Smooth muscle cell (in vitro differentiated cells): ENCODE measurements at regions not wholly inside any gene's neighbourhood (a gene's known extent, or its start where the extent isn't known, plus 50 kb on each side); places are given as distances from the start of the nearest gene placed in this dataset.

Source experiments
- DNase-seq: peaks from one replicate; lab custom pipeline; 2025; ENCODE audit not compliant: unreplicated experiment; lab: John Stamatoyannopoulos, UW
- H2AFZ ChIP-seq: fragments of 200-600 bp; sonication (generic); 2 replicates; pipeline ENCODE4 v1.6.0; 2016; ENCODE audit warnings: antibody characterized with exemption, low read depth, mild to moderate bottlenecking
- H3F3A ChIP-seq: fragments of 200-600 bp; sonication (generic); 2 replicates; pipeline ENCODE4 v1.6.0; 2017; ENCODE audit warnings: antibody characterized with exemption, low read depth
- H3K27ac ChIP-seq: fragments of 200-600 bp; sonication (generic); 2 replicates; pipeline ENCODE4 v1.5.1; 2016; ENCODE audit warnings: low read depth, mild to moderate bottlenecking
- H3K27me3 ChIP-seq: fragments of 200-600 bp; sonication (generic); 2 replicates; pipeline ENCODE4 v1.6.1; 2016; ENCODE audit warnings: low read depth, mild to moderate bottlenecking
- H3K36me3 ChIP-seq: fragments of 200-600 bp; sonication (generic); 2 replicates; pipeline ENCODE4 v1.5.1; 2016; ENCODE audit warnings: low read depth
- H3K4me1 ChIP-seq: fragments of 200-600 bp; sonication (generic); 2 replicates; pipeline ENCODE4 v1.5.1; 2016; ENCODE audit warnings: low read depth
- H3K4me2 ChIP-seq: fragments of 200-600 bp; sonication (generic); 2 replicates; pipeline ENCODE4 v1.6.0; 2016; ENCODE audit warnings: mild to moderate bottlenecking
- H3K4me3 ChIP-seq: fragments of 200-600 bp; sonication (generic); 2 replicates; pipeline ENCODE4 v1.5.1; 2016; ENCODE audit warnings: mild to moderate bottlenecking
- H3K79me2 ChIP-seq: fragments of 200-600 bp; sonication (generic); 2 replicates; pipeline ENCODE4 v1.6.0; 2016; ENCODE audit warnings: low read depth, mild to moderate bottlenecking
- H3K9ac ChIP-seq: fragments of 200-600 bp; sonication (generic); 2 replicates; pipeline ENCODE4 v1.6.0; 2016; ENCODE audit warnings: low read depth
- H3K9me3 ChIP-seq: fragments of 200-600 bp; sonication (generic); replicated peaks from 2 replicates; pipeline ENCODE4 v1.5.1; 2016; ENCODE audit warnings: low read depth
- H4K20me1 ChIP-seq: fragments of 200-600 bp; sonication (generic); 2 replicates; pipeline ENCODE4 v1.6.0; 2016; ENCODE audit warnings: low read depth
- WGBS: methylation state at CpG from one replicate; pipeline ENCODE4 v1.1.7; 2016; ENCODE audit warnings: low lambda C conversion rate; 5-methylcytosine and 5-hydroxymethylcytosine counted together
- TF ChIP-seq, protein P1 (sequence below): fragments of 200-600 bp; sonication (generic); IDR thresholded peaks from 2 replicates; pipeline ENCODE4 v1.5.1; 2017; ENCODE audit warnings: borderline replicate concordance, mild to moderate bottlenecking, antibody characterized with exemption; ENCODE audit not compliant: insufficient read depth, poor library complexity, severe bottlenecking

DNA sequence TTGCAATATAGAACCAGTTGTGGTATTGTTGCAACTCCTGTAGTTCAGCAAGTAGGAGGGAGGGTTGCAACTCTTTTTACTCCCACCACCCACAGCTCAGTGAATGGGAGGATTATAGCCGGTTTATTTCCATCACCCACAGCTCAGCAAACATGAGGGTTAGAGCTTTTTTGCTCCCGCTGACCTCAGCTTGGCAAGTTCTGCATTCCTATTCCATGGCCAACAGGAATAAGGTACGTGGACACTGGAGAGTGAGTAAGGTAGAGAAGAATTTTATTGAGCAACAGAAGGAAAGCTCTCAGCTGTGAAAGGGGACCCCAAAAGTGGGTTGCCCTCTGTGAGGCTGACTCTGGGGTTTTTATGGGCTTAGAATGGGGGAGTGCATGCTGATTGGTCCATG is 167.1 kb upstream of the SMIM30 start:
- Histone ChIP-seq H3K4me3 (no peak overlapping the region), H3K27me3 (no peaks in the 10 kb centered on the region), H3K36me3 (no peaks in the 10 kb centered on the region), H3K4me2 (no peak overlapping the region), H3K9me3 (no peaks in the 10 kb centered on the region), H3K27ac (no peak overlapping the region), H3K9ac (no peak overlapping the region), H3K4me1 (no peaks in the 10 kb centered on the region), H2AFZ (no peak overlapping the region), H3K79me2 (no peaks in the 10 kb centered on the region), H4K20me1 (no peaks in the 10 kb centered on the region), H3F3A (no peaks in the 10 kb centered on the region)
- 48% methylated on average over 3 of the region's 3 CpGs for WGBS
- TF ChIP-seq, protein P1, sequence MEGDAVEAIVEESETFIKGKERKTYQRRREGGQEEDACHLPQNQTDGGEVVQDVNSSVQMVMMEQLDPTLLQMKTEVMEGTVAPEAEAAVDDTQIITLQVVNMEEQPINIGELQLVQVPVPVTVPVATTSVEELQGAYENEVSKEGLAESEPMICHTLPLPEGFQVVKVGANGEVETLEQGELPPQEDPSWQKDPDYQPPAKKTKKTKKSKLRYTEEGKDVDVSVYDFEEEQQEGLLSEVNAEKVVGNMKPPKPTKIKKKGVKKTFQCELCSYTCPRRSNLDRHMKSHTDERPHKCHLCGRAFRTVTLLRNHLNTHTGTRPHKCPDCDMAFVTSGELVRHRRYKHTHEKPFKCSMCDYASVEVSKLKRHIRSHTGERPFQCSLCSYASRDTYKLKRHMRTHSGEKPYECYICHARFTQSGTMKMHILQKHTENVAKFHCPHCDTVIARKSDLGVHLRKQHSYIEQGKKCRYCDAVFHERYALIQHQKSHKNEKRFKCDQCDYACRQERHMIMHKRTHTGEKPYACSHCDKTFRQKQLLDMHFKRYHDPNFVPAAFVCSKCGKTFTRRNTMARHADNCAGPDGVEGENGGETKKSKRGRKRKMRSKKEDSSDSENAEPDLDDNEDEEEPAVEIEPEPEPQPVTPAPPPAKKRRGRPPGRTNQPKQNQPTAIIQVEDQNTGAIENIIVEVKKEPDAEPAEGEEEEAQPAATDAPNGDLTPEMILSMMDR, result no peak
- DNase-seq, result no peak

DNA sequence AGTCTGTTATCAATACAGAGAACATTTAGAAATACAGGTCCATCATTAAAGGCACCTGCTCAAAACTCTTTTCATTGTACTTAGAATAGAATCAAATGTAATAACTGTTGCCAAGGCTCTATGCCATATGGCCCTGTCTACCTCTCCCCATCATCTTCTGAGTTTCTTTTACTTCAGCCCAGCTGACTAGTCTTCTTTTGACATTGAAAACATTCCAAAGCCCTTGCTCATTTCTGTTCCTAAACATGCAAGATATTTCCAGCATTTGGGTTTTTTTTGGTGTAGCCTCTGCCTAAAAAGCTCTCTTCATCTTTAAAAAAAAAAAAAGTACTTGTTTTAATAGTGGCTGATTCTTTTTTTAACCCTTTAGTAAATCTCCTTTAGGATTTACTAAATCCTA is 165.5 kb upstream of the SMIM30 start:
- H2AFZ ChIP-seq, result no peak overlapping the region
- H3K4me1 ChIP-seq, result no peaks in the 10 kb centered on the region
- H3F3A ChIP-seq, result no peaks in the 10 kb centered on the region
- no peaks in the 10 kb centered on the region for H3K36me3 ChIP-seq
- DNase-seq, result no peak
- no peak overlapping the region for H3K27ac ChIP-seq
- TF ChIP-seq, protein P1, result no peak
- H3K9me3 ChIP-seq, result no peaks in the 10 kb centered on the region
- H3K4me2 ChIP-seq, result no peak overlapping the region
- no peaks in the 10 kb centered on the region for H3K79me2 ChIP-seq
- H4K20me1 ChIP-seq, result no peaks in the 10 kb centered on the region
- H3K27me3 ChIP-seq, result no peaks in the 10 kb centered on the region
- no peak overlapping the region for H3K9ac ChIP-seq
- no peak overlapping the region for H3K4me3 ChIP-seq

DNA sequence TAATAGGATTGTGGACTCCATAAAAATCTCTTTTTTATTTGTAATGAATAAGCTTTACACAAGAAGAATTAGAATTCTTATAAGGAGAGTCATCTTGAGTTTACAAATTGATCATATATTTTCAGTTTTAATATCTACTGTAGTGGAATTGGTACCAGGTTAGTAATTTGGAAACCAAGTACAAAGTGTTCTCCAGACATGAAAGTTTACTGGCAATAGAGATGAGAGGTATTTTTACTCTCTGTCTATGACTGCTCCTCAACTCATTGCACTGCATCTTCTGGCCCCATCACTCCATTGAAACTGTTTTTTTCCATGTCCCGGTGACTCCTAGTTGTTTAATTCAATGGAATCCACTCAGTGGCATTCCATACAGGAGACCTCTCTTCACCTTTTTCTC is 164.5 kb upstream of the SMIM30 start:
- Histone ChIP-seq H3K4me2 (no peak overlapping the region), H3K27me3 (no peaks in the 10 kb centered on the region), H3K9me3 (no peaks in the 10 kb centered on the region), H3K4me3 (no peak overlapping the region), H3K4me1 (no peaks in the 10 kb centered on the region), H3K9ac (no peak overlapping the region), H3K27ac (no peak overlapping the region), H4K20me1 (no peaks in the 10 kb centered on the region), H2AFZ (no peak overlapping the region), H3F3A (no peaks in the 10 kb centered on the region), H3K79me2 (no peaks in the 10 kb centered on the region), H3K36me3 (no peaks in the 10 kb centered on the region)
- TF ChIP-seq, protein P1, result no peak
- 94% methylated on average over 1 of the region's 1 CpG for WGBS
- DNase-seq, result no peak

DNA sequence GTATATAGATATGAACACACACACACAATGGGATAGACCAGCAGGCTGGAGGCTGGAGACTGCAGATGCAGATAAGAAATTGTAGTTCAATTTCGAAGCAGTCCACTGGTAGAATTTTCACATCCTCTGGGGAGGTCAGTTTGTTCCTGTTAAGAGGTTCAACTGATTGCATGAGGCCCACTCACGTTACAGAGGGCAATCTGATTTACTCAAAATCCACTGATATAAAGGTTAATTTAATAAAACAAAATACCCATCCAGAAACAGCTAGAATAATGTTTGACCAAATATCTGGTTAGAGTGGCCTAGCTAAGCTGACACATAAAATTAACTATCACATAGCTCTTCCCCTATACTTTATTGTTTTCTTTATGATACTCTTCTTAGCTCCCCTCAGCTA is 162.9 kb upstream of the SMIM30 start:
- TF ChIP-seq, protein P1, result no peak
- no peaks in the 10 kb centered on the region for H3K4me1 ChIP-seq
- DNase-seq, result no peak
- H3K9ac ChIP-seq, result no peak overlapping the region
- H3K4me2 ChIP-seq, result no peak overlapping the region
- H3K79me2 ChIP-seq, result no peaks in the 10 kb centered on the region
- no peaks in the 10 kb centered on the region for H3K27me3 ChIP-seq
- H2AFZ ChIP-seq, result no peak overlapping the region
- no peaks in the 10 kb centered on the region for H3F3A ChIP-seq
- H3K36me3 ChIP-seq, result no peaks in the 10 kb centered on the region
- no peak overlapping the region for H3K27ac ChIP-seq
- H3K9me3 ChIP-seq, result no peaks in the 10 kb centered on the region
- WGBS, result 69% methylated on average over 2 of the region's 2 CpGs
- no peaks in the 10 kb centered on the region for H4K20me1 ChIP-seq
- H3K4me3 ChIP-seq, result no peak overlapping the region
